OCI-LY1 (cell line): ENCODE measurements at regions not wholly inside any gene's neighbourhood (a gene's known extent, or its start where the extent isn't known, plus 50 kb on each side); places are given as distances from the start of the nearest gene placed in this dataset.

Source experiments
- H2AFZ ChIP-seq: fragments of 200-600 bp; sonication (generic), shearing (Covaris generic); 2 replicates; pipeline ENCODE4 v1.6.0; 2014; ENCODE audit warnings: antibody characterized with exemption, mild to moderate bottlenecking, low read length
- H3F3A ChIP-seq: fragments of 200-600 bp; sonication (generic), shearing (Covaris generic); 2 replicates; pipeline ENCODE4 v1.6.0; 2014; ENCODE audit warnings: mild to moderate bottlenecking, antibody characterized with exemption, low read length, moderate library complexity; ENCODE audit not compliant: insufficient read depth
- H3K27ac ChIP-seq: fragments of 200-600 bp; sonication (generic); 2 replicates; pipeline ENCODE4 v1.5.1; 2014; ENCODE audit warnings: low read length, mixed run types, mild to moderate bottlenecking, low read depth; ENCODE audit not compliant: poor library complexity, severe bottlenecking
- H3K27me3 ChIP-seq: fragments of 200-600 bp; sonication (generic); 2 replicates; pipeline ENCODE4 v1.6.0; 2014; ENCODE audit warnings: antibody characterized with exemption, mild to moderate bottlenecking, low read length, moderate library complexity; ENCODE audit not compliant: insufficient read depth
- H3K36me3 ChIP-seq: fragments of 200-600 bp; sonication (generic); 2 replicates; pipeline ENCODE4 v1.6.1; 2014; ENCODE audit warnings: mild to moderate bottlenecking, antibody characterized with exemption, low read length, moderate library complexity, mixed read lengths; ENCODE audit not compliant: insufficient read depth
- H3K4me1 ChIP-seq: fragments of 200-600 bp; sonication (generic); 2 replicates; pipeline ENCODE4 v1.5.1; 2014; ENCODE audit warnings: mild to moderate bottlenecking, low read length, moderate library complexity; ENCODE audit not compliant: insufficient read depth, severe bottlenecking
- H3K4me2 ChIP-seq: fragments of 200-600 bp; sonication (generic), shearing (Covaris generic); 2 replicates; pipeline ENCODE4 v1.6.1; 2014; ENCODE audit warnings: low read length
- H3K4me3 ChIP-seq: fragments of 200-600 bp; sonication (generic); 2 replicates; pipeline ENCODE4 v1.5.1; 2014; ENCODE audit warnings: low read length, low read depth, mild to moderate bottlenecking, mixed read lengths; ENCODE audit not compliant: poor library complexity, severe bottlenecking
- H3K79me2 ChIP-seq: fragments of 200-600 bp; shearing (Covaris generic); 2 replicates; pipeline ENCODE4 v1.6.1; 2016; ENCODE audit warnings: mixed run types, low read length, mixed read lengths; ENCODE audit not compliant: insufficient read depth
- H3K9ac ChIP-seq: fragments of 200-600 bp; sonication (generic), shearing (Covaris generic); 2 replicates; pipeline ENCODE4 v1.6.1; 2014; ENCODE audit warnings: mild to moderate bottlenecking, low read length, mixed read lengths
- H3K9me2 ChIP-seq: fragments of 200-600 bp; sonication (generic), shearing (Covaris generic); 2 replicates; pipeline ENCODE4 v1.6.1; 2014; ENCODE audit warnings: low read depth, mild to moderate bottlenecking, low read length, mixed read lengths
- H3K9me3 ChIP-seq: fragments of 200-600 bp; shearing (Covaris generic); 2 replicates; pipeline ENCODE4 v1.6.1; 2014; ENCODE audit warnings: low read length, mixed read lengths
- H4K20me1 ChIP-seq: fragments of 200-600 bp; sonication (generic), shearing (Covaris generic); 2 replicates; pipeline ENCODE4 v1.6.0; 2016; ENCODE audit warnings: mild to moderate bottlenecking, low read length; ENCODE audit not compliant: insufficient read depth
- EZH2 ChIP-seq: fragments of 200-600 bp; sonication (generic), shearing (Covaris generic); IDR thresholded peaks from 2 replicates; pipeline ENCODE4 v1.8.0; 2017; ENCODE audit warnings: borderline replicate concordance, mixed run types, mild to moderate bottlenecking, antibody characterized with exemption, low read length, moderate library complexity, mixed read lengths
- TF ChIP-seq, protein P1 (sequence below): fragments of 200-600 bp; sonication (generic), shearing (Covaris generic); IDR thresholded peaks from 2 replicates; pipeline ENCODE4 v1.5.1; 2017; ENCODE audit warnings: mild to moderate bottlenecking, antibody characterized with exemption, low read length, moderate library complexity, mixed read lengths

DNA sequence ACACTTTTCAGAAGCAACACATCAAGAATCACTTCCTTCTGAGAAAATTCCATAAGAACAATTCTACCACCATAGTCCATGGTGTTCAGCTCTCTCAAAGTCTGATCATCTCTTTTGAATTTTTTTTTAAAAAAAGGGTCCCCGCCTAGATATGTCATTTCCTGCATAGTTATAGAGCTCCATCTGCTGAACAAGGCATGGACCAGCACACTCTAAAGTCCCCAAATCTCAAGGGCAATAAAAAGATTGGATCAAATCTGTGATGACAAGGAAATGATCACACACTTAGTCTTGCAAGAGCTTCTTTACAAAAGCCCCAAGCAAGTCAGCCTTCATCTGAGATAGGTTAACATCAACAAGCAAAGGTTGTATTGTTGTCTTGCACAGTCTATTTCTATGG, 100.7 kb upstream of the STMND1 start:
- Histone ChIP-seq H3K27ac (no peak overlapping the region), H3K4me3 (no peak overlapping the region), H3F3A (no peaks in the 10 kb centered on the region), H3K79me2 (no peaks in the 10 kb centered on the region), H3K36me3 (no peaks in the 10 kb centered on the region), H4K20me1 (no peaks in the 10 kb centered on the region), H3K4me2 (no peak overlapping the region), H2AFZ (no peak overlapping the region), H3K9me3 (no peaks in the 10 kb centered on the region), H3K9me2 (no peaks in the 10 kb centered on the region), H3K9ac (no peak overlapping the region), H3K4me1 (no peaks in the 10 kb centered on the region), H3K27me3 (no peaks in the 10 kb centered on the region)
- TF ChIP-seq EZH2: no peak
- TF ChIP-seq, protein P1, sequence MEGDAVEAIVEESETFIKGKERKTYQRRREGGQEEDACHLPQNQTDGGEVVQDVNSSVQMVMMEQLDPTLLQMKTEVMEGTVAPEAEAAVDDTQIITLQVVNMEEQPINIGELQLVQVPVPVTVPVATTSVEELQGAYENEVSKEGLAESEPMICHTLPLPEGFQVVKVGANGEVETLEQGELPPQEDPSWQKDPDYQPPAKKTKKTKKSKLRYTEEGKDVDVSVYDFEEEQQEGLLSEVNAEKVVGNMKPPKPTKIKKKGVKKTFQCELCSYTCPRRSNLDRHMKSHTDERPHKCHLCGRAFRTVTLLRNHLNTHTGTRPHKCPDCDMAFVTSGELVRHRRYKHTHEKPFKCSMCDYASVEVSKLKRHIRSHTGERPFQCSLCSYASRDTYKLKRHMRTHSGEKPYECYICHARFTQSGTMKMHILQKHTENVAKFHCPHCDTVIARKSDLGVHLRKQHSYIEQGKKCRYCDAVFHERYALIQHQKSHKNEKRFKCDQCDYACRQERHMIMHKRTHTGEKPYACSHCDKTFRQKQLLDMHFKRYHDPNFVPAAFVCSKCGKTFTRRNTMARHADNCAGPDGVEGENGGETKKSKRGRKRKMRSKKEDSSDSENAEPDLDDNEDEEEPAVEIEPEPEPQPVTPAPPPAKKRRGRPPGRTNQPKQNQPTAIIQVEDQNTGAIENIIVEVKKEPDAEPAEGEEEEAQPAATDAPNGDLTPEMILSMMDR: no peak

DNA sequence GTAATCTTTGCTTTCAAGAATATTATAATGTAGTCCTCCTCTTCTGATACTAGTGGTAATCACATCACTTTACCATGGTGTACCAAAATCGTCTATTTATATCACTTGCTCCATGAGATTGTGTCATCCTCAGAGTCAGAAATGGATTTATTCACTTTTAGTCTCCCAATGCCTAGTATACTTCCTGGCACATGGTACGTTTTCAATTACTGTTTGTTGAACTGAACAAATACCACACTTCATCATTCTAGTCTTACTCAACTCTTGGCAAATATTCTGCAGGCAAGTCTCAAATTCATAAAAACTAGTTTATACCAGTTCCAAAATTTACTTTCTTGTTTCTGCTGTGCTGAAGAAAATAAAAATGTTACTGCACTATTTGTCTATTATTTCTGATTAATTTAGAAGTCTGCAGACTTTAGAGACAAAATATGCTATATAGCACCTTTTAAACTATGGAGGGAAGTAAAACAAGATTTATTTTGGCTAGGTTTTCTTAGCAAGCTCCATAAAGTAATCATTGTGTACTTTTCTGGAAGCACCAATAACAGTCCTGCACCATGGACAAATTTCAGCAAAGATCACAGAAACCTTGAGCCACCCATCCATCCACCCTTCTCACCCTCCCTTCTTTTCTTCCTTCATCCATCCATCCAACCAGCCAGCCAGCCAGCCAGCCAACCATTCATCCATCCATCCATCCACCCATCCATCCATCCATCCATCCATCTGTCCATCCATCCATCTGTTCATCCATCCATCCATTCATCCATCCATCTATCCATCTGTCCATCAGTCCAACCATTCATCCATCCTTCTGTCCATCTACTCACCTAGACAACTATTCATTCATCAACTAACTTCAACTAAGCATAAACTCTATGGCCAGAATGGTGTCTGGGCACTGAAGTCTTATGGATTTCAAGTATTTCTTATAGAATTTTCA, 102.1 kb upstream of the STMND1 start:
- Histone ChIP-seq H3K36me3 (no peaks in the 10 kb centered on the region), H3K9me2 (no peaks in the 10 kb centered on the region), H3K9ac (no peak overlapping the region), H3K4me1 (no peaks in the 10 kb centered on the region), H3F3A (no peaks in the 10 kb centered on the region), H4K20me1 (no peaks in the 10 kb centered on the region), H2AFZ (no peak overlapping the region), H3K4me2 (no peak overlapping the region), H3K9me3 (no peaks in the 10 kb centered on the region), H3K4me3 (no peak overlapping the region), H3K79me2 (no peaks in the 10 kb centered on the region), H3K27ac (no peak overlapping the region), H3K27me3 (no peaks in the 10 kb centered on the region)
- TF ChIP-seq EZH2: no peak
- TF ChIP-seq, protein P1: no peak

DNA sequence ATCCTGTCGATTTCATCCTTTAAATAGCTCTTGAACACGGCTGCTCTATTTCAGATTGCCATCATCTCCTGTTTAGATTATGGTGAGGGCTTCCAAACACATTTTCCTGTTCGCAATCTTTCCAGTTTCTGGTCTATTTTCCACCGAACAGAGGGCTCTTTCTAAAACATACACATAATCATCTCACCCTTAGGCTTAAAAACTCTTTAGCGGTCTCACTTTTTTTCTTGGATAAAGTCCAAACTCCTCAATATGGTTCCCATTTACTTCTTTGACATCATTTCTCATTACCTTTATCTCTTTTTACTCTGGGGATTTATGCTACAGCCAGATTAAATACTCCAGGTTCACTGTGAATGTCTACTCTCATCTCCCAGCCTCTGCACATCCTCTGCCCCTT, 103.4 kb upstream of the STMND1 start:
- no peaks in the 10 kb centered on the region for H3F3A ChIP-seq

More for the DNA sequence above, 103.4 kb upstream of the STMND1 start:
- H3K27me3 ChIP-seq: no peaks in the 10 kb centered on the region
- H3K4me2 ChIP-seq: no peak overlapping the region
- H4K20me1 ChIP-seq: no peaks in the 10 kb centered on the region
- H3K27ac ChIP-seq: no peak overlapping the region
- no peaks in the 10 kb centered on the region for H3K79me2 ChIP-seq
- H3K36me3 ChIP-seq: no peaks in the 10 kb centered on the region
- TF ChIP-seq, protein P1: no peak
- no peak overlapping the region for H3K9ac ChIP-seq
- H2AFZ ChIP-seq: no peak overlapping the region
- H3K9me2 ChIP-seq: no peaks in the 10 kb centered on the region
- no peaks in the 10 kb centered on the region for H3K9me3 ChIP-seq
- H3K4me3 ChIP-seq: no peak overlapping the region
- no peaks in the 10 kb centered on the region for H3K4me1 ChIP-seq
